ENCODE measurements at regions not wholly inside any gene's neighbourhood (a gene's known extent, or its start where the extent isn't known, plus 50 kb on each side); places are given as distances from the start of the nearest gene placed in this dataset.

DNA sequence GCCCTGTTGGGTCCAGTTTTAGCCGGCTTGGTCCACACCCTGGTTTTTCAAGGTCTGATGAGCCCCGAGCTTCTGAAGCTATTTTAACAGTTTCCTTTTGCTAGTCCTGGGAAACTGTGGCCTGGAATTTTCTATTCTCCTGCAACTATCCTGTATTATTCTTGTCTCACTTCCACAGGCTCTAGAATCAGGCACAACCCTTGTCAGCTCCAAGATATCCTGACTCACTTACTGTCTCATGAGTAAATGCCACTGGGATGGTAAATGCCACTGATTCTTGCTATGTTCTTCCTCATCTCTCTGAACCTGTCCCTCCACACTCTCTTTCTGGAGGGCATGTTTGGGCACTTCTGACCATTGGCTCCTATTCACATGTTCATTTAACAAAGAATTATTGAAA is 611.5 kb upstream of the IGFBP3 start:
- TF ChIP-seq POU2F2 (IDR thresholded peaks at IDR 0.05; ENCODE audit: low read depth, low read length) (no peak), POLR2AphosphoS5 (IDR thresholded peaks at IDR 0.05; ENCODE audit: low read depth, low read length) (no peak), POLR2A (IDR thresholded peaks at IDR 0.05; ENCODE audit: low read depth, low read length) (no peak), TAF1 (IDR thresholded peaks at IDR 0.05; ENCODE audit: low read depth, low read length) (no peak)
